ENCODE measurements at regions not wholly inside any gene's neighbourhood (a gene's known extent, or its start where the extent isn't known, plus 50 kb on each side); places are given as distances from the start of the nearest gene placed in this dataset.

GRCh38 chr3:54003136-54003535, 111.5 kb upstream of the SELENOK start:
- H3K27ac Mint-ChIP-seq (ENCODE audit: unreplicated experiment) = no peak overlapping the region
- no peak for FAIRE-seq
- no peaks in the 10 kb centered on the region for H3K27me3 ChIP-seq (ENCODE audit: insufficient read depth, low read length)

GRCh38 chr3:53999725-54000124, 108.1 kb upstream of the SELENOK start:
- DNase-seq (ENCODE audit: low read depth) (no peak), FAIRE-seq (no peak)
- Mint-ChIP-seq H3K27me3 (ENCODE audit: low read depth, unreplicated experiment) (peaks cover 18% of the 10 kb centered on the region), H3K36me3 (ENCODE audit: low read depth, unreplicated experiment) (no peaks in the 10 kb centered on the region), H3K27ac (ENCODE audit: unreplicated experiment) (no peak overlapping the region), H3K9me3 (ENCODE audit: unreplicated experiment) (peaks cover 3% of the 10 kb centered on the region), H3K4me1 (ENCODE audit: low read depth, unreplicated experiment) (peaks cover 5% of the 10 kb centered on the region), H3K4me3 (ENCODE audit: unreplicated experiment) (no peak overlapping the region)
- H3K36me3 ChIP-seq (ENCODE audit: insufficient read depth, low read length) = no peaks in the 10 kb centered on the region
- no peaks in the 10 kb centered on the region for H3K9me3 ChIP-seq (ENCODE audit: insufficient read depth, low read depth, low read length)
- no peak for TF ChIP-seq EZH2 (IDR thresholded peaks at IDR 0.05; ENCODE audit: insufficient read depth, low read length)
- no peak for TF ChIP-seq CTCF (IDR thresholded peaks at IDR 0.05; ENCODE audit: insufficient read depth, low read depth, low read length)
- H2AFZ ChIP-seq (ENCODE audit: low read depth, low read length) = no peak overlapping the region
- H3K9ac ChIP-seq (ENCODE audit: low read length) = no peak overlapping the region
- H3K4me2 ChIP-seq (ENCODE audit: low read length) = no peak overlapping the region
- no peaks in the 10 kb centered on the region for H4K20me1 ChIP-seq (ENCODE audit: insufficient read depth, low read length)
- no peaks in the 10 kb centered on the region for H3K27me3 ChIP-seq (ENCODE audit: insufficient read depth, low read length)
- no peaks in the 10 kb centered on the region for H3K79me2 ChIP-seq (ENCODE audit: insufficient read depth, low read length)
- H3K4me3 ChIP-seq (ENCODE audit: insufficient read depth, low read depth, low read length) = no peak overlapping the region
- H3K4me1 ChIP-seq (ENCODE audit: insufficient read depth, low read length) = no peaks in the 10 kb centered on the region
- H3K27ac ChIP-seq (ENCODE audit: low read depth, low read length) = no peak overlapping the region

More at GRCh38 chr3:54003136-54003535, 111.5 kb upstream of the SELENOK start:
- H3K9me3 Mint-ChIP-seq (ENCODE audit: unreplicated experiment) = peaks cover 3% of the 10 kb centered on the region
- TF ChIP-seq CTCF (IDR thresholded peaks at IDR 0.05; ENCODE audit: insufficient read depth, low read depth, low read length) (no peak), EZH2 (IDR thresholded peaks at IDR 0.05; ENCODE audit: insufficient read depth, low read length) (no peak)
- Histone ChIP-seq H3K79me2 (ENCODE audit: insufficient read depth, low read length) (no peaks in the 10 kb centered on the region), H3K9me3 (ENCODE audit: insufficient read depth, low read depth, low read length) (no peaks in the 10 kb centered on the region), H3K4me3 (ENCODE audit: insufficient read depth, low read depth, low read length) (no peak overlapping the region), H3K4me2 (ENCODE audit: low read length) (no peak overlapping the region), H3K4me1 (ENCODE audit: insufficient read depth, low read length) (no peaks in the 10 kb centered on the region), H2AFZ (ENCODE audit: low read depth, low read length) (no peak overlapping the region), H3K36me3 (ENCODE audit: insufficient read depth, low read length) (no peaks in the 10 kb centered on the region), H4K20me1 (ENCODE audit: insufficient read depth, low read length) (no peaks in the 10 kb centered on the region), H3K27ac (ENCODE audit: low read depth, low read length) (no peak overlapping the region), H3K9ac (ENCODE audit: low read length) (no peak overlapping the region)
- H3K4me3 Mint-ChIP-seq (ENCODE audit: unreplicated experiment) = no peak overlapping the region
- H3K4me1 Mint-ChIP-seq (ENCODE audit: low read depth, unreplicated experiment) = peaks cover 4% of the 10 kb centered on the region
- DNase-seq (ENCODE audit: low read depth) = no peak
- peaks cover 16% of the 10 kb centered on the region for H3K27me3 Mint-ChIP-seq (ENCODE audit: low read depth, unreplicated experiment)
- H3K36me3 Mint-ChIP-seq (ENCODE audit: low read depth, unreplicated experiment) = no peaks in the 10 kb centered on the region

- H3K36me3 ChIP-seq (ENCODE audit: insufficient read depth, low read length) = no peaks in the 10 kb centered on the region
- H3K27me3 ChIP-seq (ENCODE audit: insufficient read depth, low read length) = no peaks in the 10 kb centered on the region
- no peak overlapping the region for H3K27ac ChIP-seq (ENCODE audit: low read depth, low read length)
- FAIRE-seq (no peak), DNase-seq (ENCODE audit: low read depth) (no peak)
- no peaks in the 10 kb centered on the region for H3K4me1 ChIP-seq (ENCODE audit: insufficient read depth, low read length)
- Mint-ChIP-seq H3K27ac (ENCODE audit: unreplicated experiment) (no peak overlapping the region), H3K36me3 (ENCODE audit: low read depth, unreplicated experiment) (no peaks in the 10 kb centered on the region), H3K27me3 (ENCODE audit: low read depth, unreplicated experiment) (peaks cover 18% of the 10 kb centered on the region), H3K4me1 (ENCODE audit: low read depth, unreplicated experiment) (peaks cover 5% of the 10 kb centered on the region), H3K4me3 (ENCODE audit: unreplicated experiment) (no peak overlapping the region), H3K9me3 (ENCODE audit: unreplicated experiment) (peaks cover 3% of the 10 kb centered on the region)
- no peak overlapping the region for H3K4me3 ChIP-seq (ENCODE audit: insufficient read depth, low read depth, low read length)
- no peak overlapping the region for H3K9ac ChIP-seq (ENCODE audit: low read length)
- H3K4me2 ChIP-seq (ENCODE audit: low read length) = no peak overlapping the region
- H4K20me1 ChIP-seq (ENCODE audit: insufficient read depth, low read length) = no peaks in the 10 kb centered on the region
- TF ChIP-seq EZH2 (IDR thresholded peaks at IDR 0.05; ENCODE audit: insufficient read depth, low read length) (no peak), CTCF (IDR thresholded peaks at IDR 0.05; ENCODE audit: insufficient read depth, low read depth, low read length) (no peak)
- H2AFZ ChIP-seq (ENCODE audit: low read depth, low read length) = no peak overlapping the region
- H3K9me3 ChIP-seq (ENCODE audit: insufficient read depth, low read depth, low read length) = no peaks in the 10 kb centered on the region
- no peaks in the 10 kb centered on the region for H3K79me2 ChIP-seq (ENCODE audit: insufficient read depth, low read length)
These were observed 107.3 kb upstream of the SELENOK start for GRCh38 chr3:53998980-53999379.

Data from astrocyte (in vitro differentiated cells and primary cell).